Left ventricle myocardium inferior (tissue), 1 donor: ENCODE measurements at regions not wholly inside any gene's neighbourhood (a gene's known extent, or its start where the extent isn't known, plus 50 kb on each side); places are given as distances from the start of the nearest gene placed in this dataset.

Experiments
- DNase-seq: peaks from one replicate; pipeline ENCODE4 v3.0.0-alpha.2; 2020
- H3K27ac ChIP-seq: fragments of 200-600 bp; replicated peaks from 2 replicates; pipeline ENCODE4 v1.8.0; 2021
- H3K27me3 ChIP-seq: fragments of 200-600 bp; 2 replicates; pipeline ENCODE4 v1.8.0; 2021; ENCODE audit warnings: low read depth
- H3K36me3 ChIP-seq: fragments of 200-600 bp; 2 replicates; pipeline ENCODE4 v1.8.0; 2021
- H3K4me1 ChIP-seq: fragments of 200-600 bp; 2 replicates; pipeline ENCODE4 v1.8.0; 2021
- H3K4me3 ChIP-seq: fragments of 200-600 bp; 2 replicates; pipeline ENCODE4 v1.8.0; 2021; ENCODE audit warnings: mild to moderate bottlenecking, moderate library complexity
- H3K9me3 ChIP-seq: fragments of 200-600 bp; replicated peaks from 2 replicates; pipeline ENCODE4 v1.8.0; 2021
- CTCF ChIP-seq: fragments of 200-600 bp; IDR thresholded peaks from 2 replicates; pipeline ENCODE4 v1.8.0; 2021; ENCODE audit warnings: antibody characterized with exemption, mild to moderate bottlenecking, borderline replicate concordance
- intact Hi-C: fragments of 100-400 bp; cut with micrococcal nuclease; formaldehyde crosslinking; loops from one replicate; pipeline ENCODE4 v1.11.0; 2022
- donor health status: DM: no; HTN: yes; CAD: no; lungs with severe emphysema.

GRCh38 chr3:83092521-83093221 is 1331.2 kb upstream of the GBE1 start:
- intact Hi-C loops = no loop called here

GRCh38 chr3:83076041-83076440 is 1314.6 kb upstream of the GBE1 start:
- no peaks in the 10 kb centered on the region for H3K27me3 ChIP-seq
- no peak for DNase-seq
- no peaks in the 10 kb centered on the region for H3K36me3 ChIP-seq
- intact Hi-C loops = no loop called here
- H3K4me1 ChIP-seq = no peaks in the 10 kb centered on the region
- H3K9me3 ChIP-seq = no peaks in the 10 kb centered on the region
- H3K27ac ChIP-seq = no peak overlapping the region
- TF ChIP-seq CTCF = no peak
- H3K4me3 ChIP-seq = no peak overlapping the region

More at GRCh38 chr3:83092521-83093221, 1331.2 kb upstream of the GBE1 start:
- no peak for DNase-seq
- H3K4me3 ChIP-seq = no peak overlapping the region
- TF ChIP-seq CTCF = no peak
- H3K27ac ChIP-seq = no peak overlapping the region
- no peaks in the 10 kb centered on the region for H3K4me1 ChIP-seq
- H3K9me3 ChIP-seq = no peaks in the 10 kb centered on the region
- no peaks in the 10 kb centered on the region for H3K36me3 ChIP-seq
- no peaks in the 10 kb centered on the region for H3K27me3 ChIP-seq

GRCh38 chr3:83074485-83074884 is 1313.0 kb upstream of the GBE1 start:
- H3K4me3 ChIP-seq = no peak overlapping the region
- TF ChIP-seq CTCF = no peak
- DNase-seq = no peak
- intact Hi-C loops = no loop called here
- no peaks in the 10 kb centered on the region for H3K9me3 ChIP-seq
- H3K4me1 ChIP-seq = no peaks in the 10 kb centered on the region
- H3K27me3 ChIP-seq = no peaks in the 10 kb centered on the region
- H3K27ac ChIP-seq = no peak overlapping the region
- no peaks in the 10 kb centered on the region for H3K36me3 ChIP-seq

GRCh38 chr3:83065851-83066460 is 1304.5 kb upstream of the GBE1 start:
- Histone ChIP-seq H3K4me1 (no peaks in the 10 kb centered on the region), H3K36me3 (no peaks in the 10 kb centered on the region), H3K27ac (no peak overlapping the region), H3K4me3 (no peak overlapping the region), H3K27me3 (no peaks in the 10 kb centered on the region), H3K9me3 (peaks cover 43% of the 10 kb centered on the region)
- no peak for TF ChIP-seq CTCF
- no peak for DNase-seq
- intact Hi-C loops = no loop called here

- no peak for DNase-seq
- no peaks in the 10 kb centered on the region for H3K27me3 ChIP-seq
- H3K4me3 ChIP-seq = no peak overlapping the region
- intact Hi-C loops = no loop called here
- no peak overlapping the region for H3K27ac ChIP-seq
- H3K4me1 ChIP-seq = no peaks in the 10 kb centered on the region
- no peaks in the 10 kb centered on the region for H3K36me3 ChIP-seq
- H3K9me3 ChIP-seq = peaks cover 52% of the 10 kb centered on the region
- TF ChIP-seq CTCF = no peak
Observed at GRCh38 chr3:83063446-83063845, 1302.0 kb upstream of the GBE1 start.
